ENCODE measurements at regions not wholly inside any gene's neighbourhood (a gene's known extent, or its start where the extent isn't known, plus 50 kb on each side); places are given as distances from the start of the nearest gene placed in this dataset.

DNA sequence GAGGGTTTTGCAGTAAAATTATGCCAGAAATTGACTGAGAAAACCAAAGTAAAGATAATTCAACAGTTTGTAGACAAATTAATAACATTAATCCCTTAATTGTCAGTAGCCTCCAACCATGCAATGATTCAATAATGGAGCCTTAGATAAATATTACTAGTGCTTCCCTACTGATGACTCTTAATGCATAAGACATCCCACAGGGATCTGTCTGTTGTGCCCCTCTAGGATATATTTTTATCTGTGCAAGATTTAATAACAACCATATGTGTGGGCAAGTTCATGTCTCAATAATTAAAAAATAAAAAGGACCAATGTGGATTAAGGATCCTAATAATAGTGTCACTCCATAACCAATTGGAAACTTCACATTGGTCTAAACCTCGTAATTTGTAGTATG is 230.3 kb upstream of the TCF4 start:
- no TSS peak for BruUV-seq (replicated peaks)

DNA sequence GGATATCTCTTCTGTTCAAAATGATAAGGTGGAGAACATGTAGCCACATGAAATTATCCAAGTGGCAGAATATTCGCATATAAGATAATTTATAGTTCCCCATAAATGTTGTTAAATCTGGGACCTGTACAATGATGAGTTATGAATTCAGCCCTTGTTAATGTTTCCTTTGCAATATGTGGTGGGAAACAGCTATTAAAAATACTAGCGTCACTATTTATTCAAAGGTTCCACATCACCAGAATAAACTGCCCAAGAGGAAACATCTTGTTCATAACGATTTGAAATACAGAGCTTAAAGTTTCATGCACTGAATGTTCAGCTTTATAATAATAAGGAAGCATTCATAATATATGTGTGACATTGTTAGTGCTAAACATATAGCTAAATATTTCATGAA is 223.9 kb upstream of the TCF4 start:
- no peak for DNase-seq (ENCODE audit: low read depth, low spot score)
- H3K27ac ChIP-seq (ENCODE audit: low read length) = no peak overlapping the region
- intact Hi-C loops (cut with micrococcal nuclease; ENCODE audit: unreplicated experiment) = no loop called here
- CTCF ChIA-PET = no interaction called here
- H3K4me1 ChIP-seq (ENCODE audit: control insufficient read depth, insufficient read depth, low read length) = no peaks in the 10 kb centered on the region
- no peak overlapping the region for H3K4me3 ChIP-seq (ENCODE audit: low read depth in 2 of 2, low read length in 2 of 2)
- no peaks in the 10 kb centered on the region for H3K27me3 ChIP-seq (ENCODE audit: control insufficient read depth, insufficient read depth, low read length)
- no peaks in the 10 kb centered on the region for H3K9me3 ChIP-seq (ENCODE audit: control insufficient read depth, insufficient read depth, low read depth, low read length)
- POLR2A ChIA-PET = no interaction called here
- BruUV-seq (replicated peaks) = no TSS peak
- H3K36me3 ChIP-seq (ENCODE audit: control insufficient read depth, insufficient read depth, low read length) = no peaks in the 10 kb centered on the region
- TF ChIP-seq POLR2AphosphoS5 (IDR thresholded peaks at IDR 0.05; ENCODE audit: low read depth, low read length) (no peak), TCF7L2 (IDR thresholded peaks at IDR 0.05; ENCODE audit: low read depth, low read length) (no peak), SIN3A (IDR thresholded peaks at IDR 0.05; ENCODE audit: borderline replicate concordance, insufficient read depth, low read depth, low read length) (no peak)
- TF ChIP-seq, protein P1, sequence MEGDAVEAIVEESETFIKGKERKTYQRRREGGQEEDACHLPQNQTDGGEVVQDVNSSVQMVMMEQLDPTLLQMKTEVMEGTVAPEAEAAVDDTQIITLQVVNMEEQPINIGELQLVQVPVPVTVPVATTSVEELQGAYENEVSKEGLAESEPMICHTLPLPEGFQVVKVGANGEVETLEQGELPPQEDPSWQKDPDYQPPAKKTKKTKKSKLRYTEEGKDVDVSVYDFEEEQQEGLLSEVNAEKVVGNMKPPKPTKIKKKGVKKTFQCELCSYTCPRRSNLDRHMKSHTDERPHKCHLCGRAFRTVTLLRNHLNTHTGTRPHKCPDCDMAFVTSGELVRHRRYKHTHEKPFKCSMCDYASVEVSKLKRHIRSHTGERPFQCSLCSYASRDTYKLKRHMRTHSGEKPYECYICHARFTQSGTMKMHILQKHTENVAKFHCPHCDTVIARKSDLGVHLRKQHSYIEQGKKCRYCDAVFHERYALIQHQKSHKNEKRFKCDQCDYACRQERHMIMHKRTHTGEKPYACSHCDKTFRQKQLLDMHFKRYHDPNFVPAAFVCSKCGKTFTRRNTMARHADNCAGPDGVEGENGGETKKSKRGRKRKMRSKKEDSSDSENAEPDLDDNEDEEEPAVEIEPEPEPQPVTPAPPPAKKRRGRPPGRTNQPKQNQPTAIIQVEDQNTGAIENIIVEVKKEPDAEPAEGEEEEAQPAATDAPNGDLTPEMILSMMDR (IDR thresholded peaks at IDR 0.05) = no peak
- TF ChIP-seq, protein P2, sequence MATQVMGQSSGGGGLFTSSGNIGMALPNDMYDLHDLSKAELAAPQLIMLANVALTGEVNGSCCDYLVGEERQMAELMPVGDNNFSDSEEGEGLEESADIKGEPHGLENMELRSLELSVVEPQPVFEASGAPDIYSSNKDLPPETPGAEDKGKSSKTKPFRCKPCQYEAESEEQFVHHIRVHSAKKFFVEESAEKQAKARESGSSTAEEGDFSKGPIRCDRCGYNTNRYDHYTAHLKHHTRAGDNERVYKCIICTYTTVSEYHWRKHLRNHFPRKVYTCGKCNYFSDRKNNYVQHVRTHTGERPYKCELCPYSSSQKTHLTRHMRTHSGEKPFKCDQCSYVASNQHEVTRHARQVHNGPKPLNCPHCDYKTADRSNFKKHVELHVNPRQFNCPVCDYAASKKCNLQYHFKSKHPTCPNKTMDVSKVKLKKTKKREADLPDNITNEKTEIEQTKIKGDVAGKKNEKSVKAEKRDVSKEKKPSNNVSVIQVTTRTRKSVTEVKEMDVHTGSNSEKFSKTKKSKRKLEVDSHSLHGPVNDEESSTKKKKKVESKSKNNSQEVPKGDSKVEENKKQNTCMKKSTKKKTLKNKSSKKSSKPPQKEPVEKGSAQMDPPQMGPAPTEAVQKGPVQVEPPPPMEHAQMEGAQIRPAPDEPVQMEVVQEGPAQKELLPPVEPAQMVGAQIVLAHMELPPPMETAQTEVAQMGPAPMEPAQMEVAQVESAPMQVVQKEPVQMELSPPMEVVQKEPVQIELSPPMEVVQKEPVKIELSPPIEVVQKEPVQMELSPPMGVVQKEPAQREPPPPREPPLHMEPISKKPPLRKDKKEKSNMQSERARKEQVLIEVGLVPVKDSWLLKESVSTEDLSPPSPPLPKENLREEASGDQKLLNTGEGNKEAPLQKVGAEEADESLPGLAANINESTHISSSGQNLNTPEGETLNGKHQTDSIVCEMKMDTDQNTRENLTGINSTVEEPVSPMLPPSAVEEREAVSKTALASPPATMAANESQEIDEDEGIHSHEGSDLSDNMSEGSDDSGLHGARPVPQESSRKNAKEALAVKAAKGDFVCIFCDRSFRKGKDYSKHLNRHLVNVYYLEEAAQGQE (IDR thresholded peaks at IDR 0.05; ENCODE audit: insufficient read depth in 1 of 2, low read depth in 2 of 2, low read length in 1 of 2) = no peak
- no peak for ATAC-seq
- in situ Hi-C loops (cut with HindIII; ENCODE audit: low pct_unique_long_range_greater_than_20kb, low sequenced_read_pairs) = no loop called here

More for the DNA sequence above, 230.3 kb upstream of the TCF4 start:
- Histone ChIP-seq H3K27ac (ENCODE audit: low read length) (no peak overlapping the region), H3K36me3 (ENCODE audit: control insufficient read depth, insufficient read depth, low read length) (no peaks in the 10 kb centered on the region), H3K9me3 (ENCODE audit: control insufficient read depth, insufficient read depth, low read depth, low read length) (no peaks in the 10 kb centered on the region), H3K4me1 (ENCODE audit: control insufficient read depth, insufficient read depth, low read length) (no peaks in the 10 kb centered on the region), H3K4me3 (ENCODE audit: low read depth in 2 of 2, low read length in 2 of 2) (no peak overlapping the region), H3K27me3 (ENCODE audit: control insufficient read depth, insufficient read depth, low read length) (no peaks in the 10 kb centered on the region)
- intact Hi-C loops (cut with micrococcal nuclease; ENCODE audit: unreplicated experiment) (no loop called here), in situ Hi-C loops (cut with HindIII; ENCODE audit: low pct_unique_long_range_greater_than_20kb, low sequenced_read_pairs) (no loop called here)
- no peak for DNase-seq (ENCODE audit: low read depth, low spot score)
- ChIA-PET CTCF (no interaction called here), POLR2A (no interaction called here)
- TF ChIP-seq TCF7L2 (IDR thresholded peaks at IDR 0.05; ENCODE audit: low read depth, low read length) (no peak), POLR2AphosphoS5 (IDR thresholded peaks at IDR 0.05; ENCODE audit: low read depth, low read length) (no peak), SIN3A (IDR thresholded peaks at IDR 0.05; ENCODE audit: borderline replicate concordance, insufficient read depth, low read depth, low read length) (no peak)
- TF ChIP-seq, protein P1 (IDR thresholded peaks at IDR 0.05) = no peak
- TF ChIP-seq, protein P2 (IDR thresholded peaks at IDR 0.05; ENCODE audit: insufficient read depth in 1 of 2, low read depth in 2 of 2, low read length in 1 of 2) = no peak
- no peak for ATAC-seq

Data from Panc1 (cell line).